Suprapubic skin (tissue), 3 donors: ENCODE measurements at regions not wholly inside any gene's neighbourhood (a gene's known extent, or its start where the extent isn't known, plus 50 kb on each side); places are given as distances from the start of the nearest gene placed in this dataset.

ENCODE experiments used
- CTCF ChIP-seq, 2 donors: fragments of 200-600 bp in 1 of 2; fragments of 450-650 bp in 1 of 2; sonication (generic) in 1 of 2; IDR thresholded peaks; one replicate each; pipeline ENCODE4 v1.5.1; 2016 to 2019; ENCODE audit warnings: antibody characterized with exemption in 2 of 2, mild to moderate bottlenecking in 1 of 2, moderate library complexity in 1 of 2
- EP300 ChIP-seq: sonication (generic); formaldehyde crosslinking; IDR thresholded peaks from one replicate; pipeline ENCODE4 v1.6.1; 2017; ENCODE audit warnings: antibody characterized with exemption
- POLR2A ChIP-seq, 2 donors: fragments of 450-650 bp; IDR thresholded peaks; one replicate each; pipeline ENCODE4 v1.6.1; 2017; ENCODE audit warnings: antibody characterized with exemption in 2 of 2, mild to moderate bottlenecking in 2 of 2, moderate library complexity in 2 of 2

GRCh38 chr13:73129023-73129422 lies 70.2 kb downstream of the KLF5 start:
- TF ChIP-seq CTCF (IDR thresholded peaks at IDR 0.05) (no peak), POLR2A (IDR thresholded peaks at IDR 0.05) (no peak), EP300 (no peak)
